ENCODE measurements at regions not wholly inside any gene's neighbourhood (a gene's known extent, or its start where the extent isn't known, plus 50 kb on each side); places are given as distances from the start of the nearest gene placed in this dataset.
A peak's percentile ranks its signal among the peaks of the same experiment; 100 is the strongest.

DNA sequence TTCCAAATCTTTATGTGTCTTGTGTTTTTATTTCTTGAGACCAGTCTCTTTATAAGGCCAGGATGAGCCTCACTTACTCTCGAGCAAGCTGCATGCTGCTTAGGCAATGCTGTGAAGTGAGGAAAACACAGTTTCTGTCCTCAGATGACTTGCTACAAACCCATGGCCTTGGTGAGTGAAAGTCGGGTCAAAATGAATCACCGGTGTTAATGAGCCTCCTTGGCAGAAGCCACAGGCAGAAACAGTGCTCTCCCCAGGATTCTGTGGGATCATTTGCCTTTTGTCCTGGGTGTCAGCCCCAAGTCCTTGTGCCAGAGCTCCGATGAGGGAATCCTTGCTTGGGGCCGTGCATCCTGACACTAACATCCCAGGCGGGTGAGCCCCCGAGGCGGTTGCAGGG lies 482.5 kb downstream of the QKI start:
- Histone ChIP-seq H4K91ac (ENCODE audit: insufficient read depth, low read depth, low read length) (no peak overlapping the region), H3K27ac (ENCODE audit: insufficient read depth, low read length) (peak overlapping the region; percentile 18; the same call in 1 of the 2 replicates), H3K4ac (ENCODE audit: low read depth, low read length) (no peak overlapping the region), H3K4me3 (ENCODE audit: insufficient read depth, low read depth, low read length) (no peak overlapping the region), H3K36me3 (ENCODE audit: control insufficient read depth, insufficient read depth, low read length) (no peaks in the 10 kb centered on the region), H3K14ac (replicated peaks; ENCODE audit: low read depth, low read length) (no peak overlapping the region), H4K20me1 (ENCODE audit: insufficient read depth, low read length) (no peaks in the 10 kb centered on the region), H3K56ac (ENCODE audit: extremely low read depth, insufficient read depth, low read length) (no peak overlapping the region), H4K5ac (ENCODE audit: low read depth, low read length) (no peak overlapping the region), H3K18ac (ENCODE audit: low read depth, low read length) (no peak overlapping the region), H3K23ac (ENCODE audit: low read depth, low read length) (no peak overlapping the region), H2BK120ac (ENCODE audit: low read depth, low read length) (no peak overlapping the region), H2AFZ (replicated peaks; ENCODE audit: low read length, poor library complexity) (peak overlapping the region; percentile 1), H2BK5ac (ENCODE audit: low read depth, low read length, poor library complexity, severe bottlenecking) (no peak overlapping the region), H3K9me1 (ENCODE audit: insufficient read depth, low read length) (no peaks in the 10 kb centered on the region), H2BK20ac (ENCODE audit: low read depth, low read length) (no peak overlapping the region), H2AK5ac (ENCODE audit: low read depth, low read length) (no peak overlapping the region), H3K27me3 (ENCODE audit: control insufficient read depth, insufficient read depth, low read length) (no peaks in the 10 kb centered on the region), H3K4me2 (ENCODE audit: low read depth, low read length) (no peak overlapping the region), H2AK9ac (replicated peaks; ENCODE audit: low read depth, low read length, poor library complexity) (no peak overlapping the region), H2BK15ac (ENCODE audit: low read depth, low read length) (no peak overlapping the region), H4K8ac (ENCODE audit: low read depth in 2 of 2, low read length in 2 of 2) (no peak overlapping the region), H3K9ac (ENCODE audit: low read depth, low read length) (no peak overlapping the region), H3K79me1 (ENCODE audit: low read depth in 1 of 2, low read length in 2 of 2) (no peaks in the 10 kb centered on the region), H3K9me3 (ENCODE audit: control insufficient read depth, insufficient read depth, low read length) (peaks cover 5% of the 10 kb centered on the region; the same call in 1 of the 2 replicates), H3K4me1 (ENCODE audit: control insufficient read depth, insufficient read depth, low read length) (no peaks in the 10 kb centered on the region)
- ATAC-seq (ENCODE audit: low read depth) (no peak; the same call in 1 of the 2 replicates), DNase-seq (peak; percentile 50)
- intact Hi-C loops (cut with micrococcal nuclease) = no loop called here
- POLR2A ChIA-PET (ENCODE audit: unreplicated experiment) = no interaction called here
- in situ Hi-C loops (cut with MboI; ENCODE audit: low sequenced_read_pairs) = no loop called here
- CTCF ChIA-PET = no interaction called here
- no TSS peak for BruUV-seq (replicated peaks)
- dilution Hi-C loops (cut with HindIII; ENCODE audit: low sequenced_read_pairs, unreplicated experiment) = no loop called here
- WGBS, 2 experiments (ENCODE audit: extremely low coverage in 2 of 2, insufficient read length in 1 of 2) = 67% methylated on average over 1 of the region's 8 CpGs; no CpG with 5 or more reads in 1 of the 2 experiments
- no peak for TF ChIP-seq RAD21 (IDR thresholded peaks at IDR 0.05; ENCODE audit: low read length)
- no peak for TF ChIP-seq NFE2L2 (IDR thresholded peaks at IDR 0.05; ENCODE audit: low read depth, low read length)
- TF ChIP-seq CEBPB (IDR thresholded peaks at IDR 0.05; ENCODE audit: low read depth, low read length) = no peak
- TF ChIP-seq, protein P1, sequence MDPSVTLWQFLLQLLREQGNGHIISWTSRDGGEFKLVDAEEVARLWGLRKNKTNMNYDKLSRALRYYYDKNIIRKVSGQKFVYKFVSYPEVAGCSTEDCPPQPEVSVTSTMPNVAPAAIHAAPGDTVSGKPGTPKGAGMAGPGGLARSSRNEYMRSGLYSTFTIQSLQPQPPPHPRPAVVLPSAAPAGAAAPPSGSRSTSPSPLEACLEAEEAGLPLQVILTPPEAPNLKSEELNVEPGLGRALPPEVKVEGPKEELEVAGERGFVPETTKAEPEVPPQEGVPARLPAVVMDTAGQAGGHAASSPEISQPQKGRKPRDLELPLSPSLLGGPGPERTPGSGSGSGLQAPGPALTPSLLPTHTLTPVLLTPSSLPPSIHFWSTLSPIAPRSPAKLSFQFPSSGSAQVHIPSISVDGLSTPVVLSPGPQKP (IDR thresholded peaks at IDR 0.05; ENCODE audit: borderline replicate concordance, low read depth, low read length) = no peak
- TF ChIP-seq, protein P2, sequence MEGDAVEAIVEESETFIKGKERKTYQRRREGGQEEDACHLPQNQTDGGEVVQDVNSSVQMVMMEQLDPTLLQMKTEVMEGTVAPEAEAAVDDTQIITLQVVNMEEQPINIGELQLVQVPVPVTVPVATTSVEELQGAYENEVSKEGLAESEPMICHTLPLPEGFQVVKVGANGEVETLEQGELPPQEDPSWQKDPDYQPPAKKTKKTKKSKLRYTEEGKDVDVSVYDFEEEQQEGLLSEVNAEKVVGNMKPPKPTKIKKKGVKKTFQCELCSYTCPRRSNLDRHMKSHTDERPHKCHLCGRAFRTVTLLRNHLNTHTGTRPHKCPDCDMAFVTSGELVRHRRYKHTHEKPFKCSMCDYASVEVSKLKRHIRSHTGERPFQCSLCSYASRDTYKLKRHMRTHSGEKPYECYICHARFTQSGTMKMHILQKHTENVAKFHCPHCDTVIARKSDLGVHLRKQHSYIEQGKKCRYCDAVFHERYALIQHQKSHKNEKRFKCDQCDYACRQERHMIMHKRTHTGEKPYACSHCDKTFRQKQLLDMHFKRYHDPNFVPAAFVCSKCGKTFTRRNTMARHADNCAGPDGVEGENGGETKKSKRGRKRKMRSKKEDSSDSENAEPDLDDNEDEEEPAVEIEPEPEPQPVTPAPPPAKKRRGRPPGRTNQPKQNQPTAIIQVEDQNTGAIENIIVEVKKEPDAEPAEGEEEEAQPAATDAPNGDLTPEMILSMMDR (conservative IDR thresholded peaks at IDR 0.05; ENCODE audit: low read depth, low read length) = no peak
- TF ChIP-seq CHD1 (IDR thresholded peaks at IDR 0.05; ENCODE audit: low read depth, low read length) = no peak
- no peak for TF ChIP-seq FOS (IDR thresholded peaks at IDR 0.05; ENCODE audit: low read depth, low read length)

Measured in IMR-90 (cell line).